Upper lobe of right lung (tissue), 1 donor: ENCODE measurements at regions not wholly inside any gene's neighbourhood (a gene's known extent, or its start where the extent isn't known, plus 50 kb on each side); places are given as distances from the start of the nearest gene placed in this dataset.
"Not testable (repeated sequence)": the region's sequence is repeated elsewhere in the genome, so short reads cannot be mapped to it uniquely, and the experiment has no call there.

Source experiments
- ATAC-seq: fragments of 200-7000 bp; cut with Tn5 transposase; one replicate; pipeline ENCODE4 v1.9.1; 2020; ENCODE audit warnings: mild to moderate bottlenecking, moderate library complexity
- DNase-seq: peaks from one replicate; pipeline ENCODE4 v3.0.0-alpha.2; 2020
- H3K27ac ChIP-seq: fragments of 200-600 bp; one replicate; pipeline ENCODE4 v1.8.0; 2022
- H3K27me3 ChIP-seq: fragments of 200-600 bp; one replicate; pipeline ENCODE4 v1.8.0; 2022; ENCODE audit warnings: mild to moderate bottlenecking
- H3K36me3 ChIP-seq: fragments of 200-600 bp; one replicate; pipeline ENCODE4 v1.8.0; 2022
- H3K4me1 ChIP-seq: fragments of 200-600 bp; one replicate; pipeline ENCODE4 v1.8.0; 2022
- H3K4me3 ChIP-seq: fragments of 200-600 bp; one replicate; pipeline ENCODE4 v1.8.0; 2022; ENCODE audit warnings: mild to moderate bottlenecking
- H3K9me3 ChIP-seq: fragments of 200-600 bp; one replicate; pipeline ENCODE4 v1.8.0; 2022
- CTCF ChIP-seq: fragments of 200-600 bp; IDR thresholded peaks from one replicate; pipeline ENCODE4 v1.8.0; 2022; ENCODE audit warnings: antibody characterized with exemption
- intact Hi-C: fragments of 100-400 bp; cut with DNase I; formaldehyde crosslinking; loops from one replicate; pipeline ENCODE4 v1.11.0; 2022
- donor health status: DM: no; HTN: yes; CAD: no; lungs with severe emphysema.

- H3K9me3 ChIP-seq, result no peaks in the 10 kb centered on the region
- TF ChIP-seq CTCF, result no peak
- H3K4me3 ChIP-seq, result no peak overlapping the region
- intact Hi-C loops, result no loop called here
- no peaks in the 10 kb centered on the region for H3K36me3 ChIP-seq
- H3K27me3 ChIP-seq, result no peaks in the 10 kb centered on the region
- no peak overlapping the region for H3K27ac ChIP-seq
- no peaks in the 10 kb centered on the region for H3K4me1 ChIP-seq
- no peak for DNase-seq
- ATAC-seq, result no peak
Observed at GRCh38 chr4:72205298-72205697, 173.5 kb downstream of the NPFFR2 start.

GRCh38 chr4:72205831-72206230 lies 174.0 kb downstream of the NPFFR2 start:
- no peaks in the 10 kb centered on the region for H3K27me3 ChIP-seq
- H3K27ac ChIP-seq, result no peak overlapping the region
- no peak for DNase-seq
- intact Hi-C loops, result no loop called here
- no peak for ATAC-seq
- H3K4me3 ChIP-seq, result no peak overlapping the region
- no peak for TF ChIP-seq CTCF
- no peaks in the 10 kb centered on the region for H3K4me1 ChIP-seq
- H3K9me3 ChIP-seq, result no peaks in the 10 kb centered on the region
- no peaks in the 10 kb centered on the region for H3K36me3 ChIP-seq

- H3K27ac ChIP-seq, result no peak overlapping the region
- no peaks in the 10 kb centered on the region for H3K36me3 ChIP-seq
- H3K9me3 ChIP-seq, result no peaks in the 10 kb centered on the region
- TF ChIP-seq CTCF, result no peak
- ATAC-seq, result no peak
- intact Hi-C loops, result no loop called here
- DNase-seq, result no peak
- H3K4me3 ChIP-seq, result no peak overlapping the region
- no peaks in the 10 kb centered on the region for H3K27me3 ChIP-seq
- H3K4me1 ChIP-seq, result no peaks in the 10 kb centered on the region
Observed at GRCh38 chr4:72207196-72207595, 175.4 kb downstream of the NPFFR2 start.

- intact Hi-C loops, result no loop called here
Observed at GRCh38 chr4:72208421-72209075, 176.7 kb downstream of the NPFFR2 start.

GRCh38 chr4:72209600-72209999 lies 177.8 kb downstream of the NPFFR2 start:
- Histone ChIP-seq H3K4me1 (no peaks in the 10 kb centered on the region), H3K27me3 (no peaks in the 10 kb centered on the region), H3K9me3 (no peaks in the 10 kb centered on the region), H3K4me3 (no peak overlapping the region), H3K27ac (no peak overlapping the region), H3K36me3 (no peaks in the 10 kb centered on the region)
- intact Hi-C loops, result no loop called here
- DNase-seq (no peak), ATAC-seq (peak; percentile 62)
- TF ChIP-seq CTCF, result no peak

More at GRCh38 chr4:72208421-72209075, 176.7 kb downstream of the NPFFR2 start:
- H3K9me3 ChIP-seq, result no peaks in the 10 kb centered on the region
- no peaks in the 10 kb centered on the region for H3K4me1 ChIP-seq
- TF ChIP-seq CTCF, result no peak
- no peak overlapping the region for H3K27ac ChIP-seq
- H3K4me3 ChIP-seq, result no peak overlapping the region
- H3K27me3 ChIP-seq, result no peaks in the 10 kb centered on the region
- ATAC-seq (no peak), DNase-seq (no peak)
- no peaks in the 10 kb centered on the region for H3K36me3 ChIP-seq

- H3K27ac ChIP-seq, H3K4me3 ChIP-seq, H3K36me3 ChIP-seq, H3K4me1 ChIP-seq, DNase-seq, ATAC-seq, intact Hi-C loops, H3K9me3 ChIP-seq, H3K27me3 ChIP-seq: not testable (repeated sequence)
Observed at GRCh38 chr4:72213763-72214162, 182.0 kb downstream of the NPFFR2 start.
